ENCODE measurements at regions not wholly inside any gene's neighbourhood (a gene's known extent, or its start where the extent isn't known, plus 50 kb on each side); places are given as distances from the start of the nearest gene placed in this dataset.

GRCh38 chr7:84462259-84462658, 267.7 kb upstream of the SEMA3A start:
- no peak for DNase-seq (ENCODE audit: low spot score)
- no peaks in the 10 kb centered on the region for H3K27me3 ChIP-seq
- no peaks in the 10 kb centered on the region for H3K9me3 ChIP-seq

GRCh38 chr7:84461093-84461492, 266.5 kb upstream of the SEMA3A start:
- H3K36me3 ChIP-seq = no peaks in the 10 kb centered on the region
- DNase-seq (ENCODE audit: low spot score) = no peak
- H3K27me3 ChIP-seq = no peaks in the 10 kb centered on the region
- no peak overlapping the region for H3K27ac ChIP-seq
- no peak for TF ChIP-seq CTCF (IDR thresholded peaks at IDR 0.05)
- H3K9me3 ChIP-seq = no peaks in the 10 kb centered on the region
- H3K4me1 ChIP-seq = no peaks in the 10 kb centered on the region
- no peak overlapping the region for H3K4me3 ChIP-seq

More at GRCh38 chr7:84462259-84462658, 267.7 kb upstream of the SEMA3A start:
- H3K27ac ChIP-seq = no peak overlapping the region
- H3K36me3 ChIP-seq = no peaks in the 10 kb centered on the region
- no peaks in the 10 kb centered on the region for H3K4me1 ChIP-seq
- no peak for TF ChIP-seq CTCF (IDR thresholded peaks at IDR 0.05)
- H3K4me3 ChIP-seq = no peak overlapping the region

GRCh38 chr7:84455788-84456187, 261.2 kb upstream of the SEMA3A start:
- Histone ChIP-seq H3K27me3 (no peaks in the 10 kb centered on the region), H3K36me3 (no peaks in the 10 kb centered on the region), H3K4me3 (no peak overlapping the region), H3K4me1 (no peaks in the 10 kb centered on the region), H3K9me3 (no peaks in the 10 kb centered on the region), H3K27ac (no peak overlapping the region)
- DNase-seq (ENCODE audit: low spot score) = no peak
- no peak for TF ChIP-seq CTCF (IDR thresholded peaks at IDR 0.05)

- Histone ChIP-seq H3K27ac (no peak overlapping the region), H3K27me3 (no peaks in the 10 kb centered on the region), H3K9me3 (no peaks in the 10 kb centered on the region), H3K4me3 (no peak overlapping the region), H3K36me3 (no peaks in the 10 kb centered on the region), H3K4me1 (no peaks in the 10 kb centered on the region)
- DNase-seq (ENCODE audit: low spot score) = no peak
- peak in 1 of 2 donors; percentile 26 for TF ChIP-seq CTCF (IDR thresholded peaks at IDR 0.05)
These were observed 259.8 kb upstream of the SEMA3A start for GRCh38 chr7:84454174-84454959.

GRCh38 chr7:84452618-84453017, 258.0 kb upstream of the SEMA3A start:
- no peak overlapping the region for H3K27ac ChIP-seq
- no peaks in the 10 kb centered on the region for H3K27me3 ChIP-seq
- no peak overlapping the region for H3K4me3 ChIP-seq
- H3K36me3 ChIP-seq = no peaks in the 10 kb centered on the region
- no peak for DNase-seq (ENCODE audit: low spot score)
- no peaks in the 10 kb centered on the region for H3K4me1 ChIP-seq
- H3K9me3 ChIP-seq = no peaks in the 10 kb centered on the region
- TF ChIP-seq CTCF (IDR thresholded peaks at IDR 0.05) = no peak

GRCh38 chr7:84450772-84451171, 256.2 kb upstream of the SEMA3A start:
- no peak for DNase-seq (ENCODE audit: low spot score)
- TF ChIP-seq CTCF (IDR thresholded peaks at IDR 0.05) = no peak
- no peaks in the 10 kb centered on the region for H3K36me3 ChIP-seq
- no peaks in the 10 kb centered on the region for H3K4me1 ChIP-seq
- no peaks in the 10 kb centered on the region for H3K9me3 ChIP-seq
- no peak overlapping the region for H3K27ac ChIP-seq
- no peaks in the 10 kb centered on the region for H3K27me3 ChIP-seq
- no peak overlapping the region for H3K4me3 ChIP-seq

Measured in right atrium auricular region (tissue), 2 donors.